ENCODE measurements at regions not wholly inside any gene's neighbourhood (a gene's known extent, or its start where the extent isn't known, plus 50 kb on each side); places are given as distances from the start of the nearest gene placed in this dataset.
"Not testable (repeated sequence)": the region's sequence is repeated elsewhere in the genome, so short reads cannot be mapped to it uniquely, and the experiment has no call there.

GRCh38 chr14:106606936-106607335 lies 1080.6 kb downstream of the TMEM121 start:
- DNase-seq: no peak

DNA sequence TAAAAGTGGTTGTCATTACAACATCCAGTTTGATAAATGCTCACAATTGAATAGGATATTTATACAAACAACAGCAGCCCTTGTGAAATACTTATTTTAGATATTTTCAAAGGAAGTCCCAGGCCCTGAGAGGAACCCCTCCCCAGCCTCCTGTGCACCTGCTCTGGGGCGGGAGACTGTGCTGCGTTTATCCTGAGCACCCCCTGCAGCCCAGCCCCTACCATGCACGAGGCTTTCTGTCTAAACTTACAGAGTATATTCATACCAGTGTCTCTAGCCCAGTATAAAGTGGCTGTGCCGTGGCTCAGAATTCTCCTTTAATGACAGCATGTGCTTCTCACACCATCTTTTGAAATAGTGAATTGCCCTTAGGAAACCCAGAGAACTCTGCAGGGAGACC lies 1084.3 kb downstream of the TMEM121 start:
- no peak for DNase-seq

- DNase-seq: no peak
Measured at GRCh38 chr14:106613256-106613655, 1086.9 kb downstream of the TMEM121 start.

DNA sequence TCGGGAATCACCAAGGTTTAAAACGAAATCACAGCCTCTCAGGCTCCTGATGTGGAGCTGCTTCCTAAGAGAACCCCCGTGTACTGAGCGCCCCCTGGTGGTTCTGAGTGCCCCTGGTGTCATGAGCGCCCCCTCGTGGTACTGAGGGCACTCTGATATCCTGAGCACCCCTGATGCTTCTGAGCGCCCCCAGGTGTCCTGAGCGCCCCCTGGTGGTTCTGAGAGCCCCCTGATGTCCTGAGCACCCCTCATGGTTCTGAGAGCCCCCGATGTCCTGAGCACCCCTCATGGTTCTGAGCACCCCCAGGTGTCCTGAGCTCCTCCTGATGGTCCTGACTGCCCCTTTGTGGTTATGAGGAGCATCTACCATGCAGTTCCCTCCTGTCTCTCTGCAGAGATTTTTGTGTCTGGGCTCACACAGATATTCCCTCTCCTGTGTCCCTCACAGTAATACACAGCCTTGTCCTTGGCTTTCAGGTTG lies 1092.1 kb downstream of the TMEM121 start:
- peak; percentile 70 for DNase-seq

GRCh38 chr14:106619606-106620005 lies 1093.2 kb downstream of the TMEM121 start:
- peak; percentile 16 for DNase-seq

GRCh38 chr14:106620368-106620767 lies 1094.0 kb downstream of the TMEM121 start:
- no peak for DNase-seq

DNA sequence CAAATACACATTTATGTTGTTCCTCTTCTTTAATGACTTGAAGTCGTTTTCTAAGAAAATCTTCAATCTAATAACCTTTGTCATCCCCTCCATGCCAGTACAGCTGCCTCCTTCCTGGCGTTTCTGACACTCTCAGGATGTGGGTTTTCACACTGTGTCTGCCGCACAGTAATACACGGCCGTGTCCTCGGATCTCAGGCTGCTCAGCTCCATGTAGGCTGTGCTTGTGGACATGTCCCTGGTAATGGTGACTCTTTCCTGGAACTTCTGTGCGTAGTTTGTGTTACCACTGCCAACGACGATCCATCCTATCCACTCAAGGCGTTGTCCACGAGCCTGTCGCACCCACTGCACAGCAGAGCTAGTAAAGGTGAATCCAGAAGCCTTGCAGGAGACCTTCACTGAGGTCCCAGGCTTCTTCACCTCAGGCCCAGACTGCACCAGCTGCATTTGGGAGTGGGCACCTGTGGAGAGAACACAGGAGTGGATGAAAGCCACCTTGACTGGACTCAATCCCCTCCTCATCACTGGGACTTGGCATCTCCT lies 1095.9 kb downstream of the TMEM121 start:
- DNase-seq: no peak

- no peak for DNase-seq
Measured at GRCh38 chr14:106625186-106625585, 1098.8 kb downstream of the TMEM121 start.

- not testable (repeated sequence) for DNase-seq
Measured at GRCh38 chr14:106626469-106626868, 1100.1 kb downstream of the TMEM121 start.

DNA sequence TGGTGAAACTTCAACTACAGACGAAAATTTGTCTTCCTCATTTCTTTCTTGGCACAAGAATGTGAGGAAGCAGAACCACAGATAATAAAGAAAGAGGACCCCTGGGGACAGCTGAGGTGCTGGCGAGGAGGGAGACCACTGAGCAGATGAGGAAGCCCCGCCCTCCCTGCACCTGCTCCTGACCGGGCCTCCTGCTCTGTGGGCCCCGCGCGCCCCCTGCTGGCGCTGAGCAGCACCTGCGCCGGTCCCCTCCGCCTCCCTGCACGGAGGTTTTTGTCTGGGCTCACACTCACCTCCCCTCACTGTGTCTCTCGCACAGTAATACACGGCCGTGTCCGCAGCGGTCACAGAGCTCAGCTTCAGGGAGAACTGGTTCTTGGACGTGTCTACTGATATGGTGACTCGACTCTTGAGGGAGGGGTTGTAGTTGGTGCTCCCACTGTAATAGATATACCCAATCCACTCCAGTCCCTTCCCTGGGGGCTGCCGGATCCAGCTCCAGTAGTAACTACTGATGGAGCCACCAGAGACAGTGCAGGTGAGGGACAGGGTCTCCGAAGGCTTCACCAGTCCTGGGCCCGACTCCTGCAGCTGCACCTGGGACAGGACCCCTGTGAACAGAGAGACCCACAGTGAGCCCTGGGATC lies 1100.7 kb downstream of the TMEM121 start:
- peak; percentile 60 for DNase-seq

DNA sequence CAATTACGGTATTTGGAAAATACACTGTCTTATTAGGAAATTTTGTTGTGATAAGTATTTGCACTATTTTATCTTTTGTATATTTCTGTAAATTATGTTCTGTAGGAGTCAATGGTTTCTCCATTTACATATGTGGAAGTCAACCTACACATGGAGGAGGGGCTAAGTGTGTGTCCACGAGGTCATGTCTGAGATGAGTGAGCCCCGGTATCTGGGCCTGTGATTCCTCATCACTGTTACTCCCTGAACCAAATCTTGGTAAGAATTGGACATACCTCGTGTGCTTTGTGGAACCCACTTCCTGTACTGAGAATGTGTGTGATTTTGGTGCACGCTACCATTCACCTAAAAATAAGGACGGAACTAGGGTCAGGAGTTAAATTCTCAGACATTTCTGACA lies 1105.5 kb downstream of the TMEM121 start:
- DNase-seq: peak; percentile 9

- no peak for DNase-seq
Measured at GRCh38 chr14:106633721-106634120, 1107.3 kb downstream of the TMEM121 start.

DNA sequence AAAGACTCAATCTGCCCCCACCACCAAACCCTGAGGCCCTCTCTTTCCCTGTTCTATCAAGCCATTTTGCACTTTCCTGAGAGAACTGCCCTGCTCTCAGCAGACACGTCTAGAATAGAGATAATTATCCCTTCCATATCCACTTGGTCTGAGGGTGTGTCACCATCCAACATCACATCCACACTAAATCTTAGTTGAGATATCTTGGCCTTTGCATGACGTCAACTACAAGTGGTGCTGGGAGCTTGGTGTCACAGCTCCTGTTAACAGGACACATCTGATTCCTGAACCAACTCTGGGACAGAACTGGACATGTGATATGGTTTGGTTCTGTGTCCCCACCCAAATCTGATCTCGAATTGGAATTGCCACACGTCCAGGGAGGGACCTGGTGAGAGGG lies 1109.2 kb downstream of the TMEM121 start:
- DNase-seq: no peak

DNA sequence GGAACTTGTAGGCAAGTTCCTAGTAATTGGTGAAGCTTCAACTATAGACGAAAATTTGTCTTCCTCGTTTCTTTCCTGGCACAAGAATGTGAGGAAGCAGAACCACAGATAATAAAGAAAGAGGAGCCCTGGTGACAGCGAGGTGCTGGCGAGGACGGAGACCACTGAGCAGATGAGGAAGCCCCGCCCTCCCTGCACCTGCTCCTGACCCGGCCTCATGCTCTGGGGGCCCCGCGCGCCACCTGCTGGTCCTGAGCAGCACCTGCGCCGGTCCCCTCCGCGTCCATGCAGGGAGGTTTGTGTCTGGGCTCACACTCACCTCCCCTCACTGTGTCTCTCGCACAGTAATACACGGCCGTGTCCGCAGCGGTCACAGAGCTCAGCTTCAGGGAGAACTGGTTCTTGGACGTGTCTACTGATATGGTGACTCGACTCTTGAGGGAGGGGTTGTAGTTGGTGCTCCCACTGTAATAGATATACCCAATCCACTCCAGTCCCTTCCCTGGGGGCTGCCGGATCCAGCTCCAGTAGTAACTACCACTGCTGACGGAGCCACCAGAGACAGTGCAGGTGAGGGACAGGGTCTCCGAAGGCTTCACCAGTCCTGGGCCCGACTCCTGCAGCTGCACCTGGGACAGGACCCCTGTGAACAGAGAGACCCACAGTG lies 1112.5 kb downstream of the TMEM121 start:
- DNase-seq: not testable (repeated sequence)

DNA sequence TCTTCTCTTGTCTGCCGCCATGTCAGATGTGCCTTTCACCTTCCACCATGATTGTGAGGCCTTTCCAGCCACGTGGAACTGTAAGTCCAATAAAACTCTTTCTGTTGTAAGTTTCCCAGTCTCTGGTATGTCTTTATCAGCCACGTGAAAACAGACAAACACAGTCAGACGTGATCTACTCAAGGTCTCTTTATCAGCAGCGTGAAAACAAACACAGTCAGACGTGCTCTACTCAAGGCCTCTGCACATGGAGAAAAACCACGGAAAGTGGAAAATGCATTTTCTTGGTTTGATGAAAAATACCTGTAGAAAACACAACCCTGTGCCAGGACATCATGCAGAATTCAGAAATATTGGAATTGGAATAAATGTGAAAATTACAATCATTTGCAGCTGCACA lies 1115.7 kb downstream of the TMEM121 start:
- DNase-seq: no peak

GRCh38 chr14:106642971-106643370 lies 1116.6 kb downstream of the TMEM121 start:
- not testable (repeated sequence) for DNase-seq

- not testable (repeated sequence) for DNase-seq
Measured at GRCh38 chr14:106648874-106649273, 1122.5 kb downstream of the TMEM121 start.

DNA sequence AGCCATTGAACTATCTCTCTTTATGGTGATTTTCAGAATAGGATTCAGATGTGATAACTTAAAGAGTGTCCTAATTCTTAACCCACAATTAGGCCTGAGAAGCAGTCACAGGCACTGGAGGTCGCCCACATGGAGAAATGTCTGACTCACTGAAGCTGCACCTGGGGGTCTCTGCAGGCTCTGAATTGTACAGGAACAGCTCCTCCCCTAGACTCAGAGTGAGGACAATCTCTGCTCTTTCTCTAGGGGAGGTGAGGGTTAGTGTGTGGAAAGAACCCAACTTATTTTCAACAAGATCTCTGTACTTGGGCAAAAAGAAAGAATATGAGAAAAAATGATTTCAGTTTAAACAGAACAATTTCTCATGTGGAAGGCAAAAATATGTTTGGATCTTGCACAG lies 1124.6 kb downstream of the TMEM121 start:
- no peak for DNase-seq

GRCh38 chr14:106652494-106652893 lies 1126.1 kb downstream of the TMEM121 start:
- peak; percentile 25 for DNase-seq

GRCh38 chr14:106657460-106657859 lies 1131.1 kb downstream of the TMEM121 start:
- DNase-seq: no peak

GRCh38 chr14:106658066-106658860 lies 1131.9 kb downstream of the TMEM121 start:
- DNase-seq: not testable (repeated sequence)

- DNase-seq: peak; percentile 65
Measured at GRCh38 chr14:106661561-106661960, 1135.2 kb downstream of the TMEM121 start.

- DNase-seq: peak; percentile 72
Measured at GRCh38 chr14:106662936-106663550, 1136.7 kb downstream of the TMEM121 start.
